Adrenal gland (tissue), 9 donors: ENCODE measurements at regions not wholly inside any gene's neighbourhood (a gene's known extent, or its start where the extent isn't known, plus 50 kb on each side); places are given as distances from the start of the nearest gene placed in this dataset.
A peak's percentile ranks its signal among the peaks of the same experiment; 100 is the strongest.

Experiments used
- DNase-seq, 7 donors: peaks; one replicate each; pipeline ENCODE4 v3.0.0-alpha.2; 2019 to 2020
- H3K27ac ChIP-seq, 5 donors: fragments of 200-600 bp; sonication (generic) in 4 of 5; 1 replicate in 3 of 5; 2 replicates in 2 of 5; pipeline versions ENCODE4 v1.5.1 to v1.8.0; 2016 to 2020; ENCODE audit warnings: mild to moderate bottlenecking in 1 of 5
- H3K27me3 ChIP-seq: fragments of 200-600 bp; 2 replicates; pipeline ENCODE4 v1.8.0; 2021
- H3K36me3 ChIP-seq, 2 donors: fragments of 200-600 bp; replicated peaks in 1 of 2; 1 replicate in 1 of 2; 2 replicates in 1 of 2; pipeline versions ENCODE4 v1.5.1 to v1.8.0; 2018 to 2022
- H3K4me1 ChIP-seq, 2 donors: fragments of 200-600 bp; replicated peaks in 1 of 2; 1 replicate in 1 of 2; 2 replicates in 1 of 2; pipeline versions ENCODE4 v1.5.1 to v1.8.0; 2018 to 2021
- H3K4me3 ChIP-seq, 4 donors: fragments of 200-600 bp; sonication (generic) in 3 of 4; one replicate each; pipeline ENCODE4 v1.5.1; 2016 to 2018
- H3K9me3 ChIP-seq, 3 donors: fragments of 200-600 bp; sonication (generic) in 1 of 3; replicated peaks in 1 of 3; 1 replicate in 2 of 3; 2 replicates in 1 of 3; pipeline versions ENCODE4 v1.5.1 to v1.8.0; 2016 to 2021
- CTCF ChIP-seq, 6 experiments: fragments of 450-650 bp in 4 of 6; fragments of 200-600 bp in 2 of 6; sonication (generic) in 1 of 6; IDR thresholded peaks; 1 replicate in 5 of 6; 2 replicates in 1 of 6; pipeline versions ENCODE4 v1.5.1 to v1.8.0; 2016 to 2021; ENCODE audit warnings: antibody characterized with exemption in 6 of 6, mild to moderate bottlenecking in 2 of 6, moderate library complexity in 1 of 6
- POLR2A ChIP-seq, 2 donors: fragments of 450-650 bp; IDR thresholded peaks; one replicate each; pipeline ENCODE4 v1.6.1; 2017; ENCODE audit warnings: antibody characterized with exemption in 2 of 2, mild to moderate bottlenecking in 2 of 2, moderate library complexity in 1 of 2
- WGBS, 4 donors: extraction: QIAGEN DNeasy Blood & Tissue Kit in 2 of 4; methylation state at CpG; one replicate each; pipeline versions ENCODE4 v1.1.5 to v1.1.7; 2013 to 2017; 5-methylcytosine and 5-hydroxymethylcytosine counted together
- intact Hi-C, 2 donors: fragments of 100-400 bp; cut with DNase I; formaldehyde crosslinking; loops; one replicate each; pipeline versions ENCODE4 v1.14.1 to v1.15.0; 2022 to 2023
- donor health status: healthy with polysubstance abuse.
- donor health status: Bipolar disorder and iron deficiency.
- donor health status: DM: yes; HTN: yes; CAD: no.
- donor health status: DM: no; HTN: no; CAD: no.
- donor health status: DM: no; HTN: no; CAD: no.

GRCh38 chr10:91033324-91033950 lies 112.5 kb upstream of the ANKRD1 start:
- peak overlapping the region in 1 of 5 donors; percentile 59 for H3K27ac ChIP-seq
- no peaks in the 10 kb centered on the region for H3K27me3 ChIP-seq
- DNase-seq = no peak
- 78 to 90% (median 82%) methylated on average over 6 of the region's 6 CpGs for WGBS, 4 donors
- no peaks in the 10 kb centered on the region for H3K36me3 ChIP-seq
- TF ChIP-seq CTCF (IDR thresholded peaks at IDR 0.05) (no peak), POLR2A (IDR thresholded peaks at IDR 0.05) (no peak)
- intact Hi-C loops = no loop called here
- H3K4me1 ChIP-seq = peaks cover 0 to 19% of the 10 kb centered on the region in 2 donors
- H3K4me3 ChIP-seq = no peak overlapping the region
- H3K9me3 ChIP-seq = no peaks in the 10 kb centered on the region

GRCh38 chr10:91034042-91034441 lies 113.2 kb upstream of the ANKRD1 start:
- no peak overlapping the region for H3K4me3 ChIP-seq
- intact Hi-C loops = no loop called here
- no peaks in the 10 kb centered on the region for H3K9me3 ChIP-seq
- H3K27ac ChIP-seq = peak overlapping the region in 2 of 5 donors; percentile 43 to 45
- 59 to 81% (median 68%) methylated on average over 3 of the region's 3 CpGs for WGBS, 4 donors
- no peaks in the 10 kb centered on the region for H3K27me3 ChIP-seq
- TF ChIP-seq POLR2A (IDR thresholded peaks at IDR 0.05) (no peak), CTCF (IDR thresholded peaks at IDR 0.05) (no peak)
- no peaks in the 10 kb centered on the region for H3K36me3 ChIP-seq
- no peak for DNase-seq
- H3K4me1 ChIP-seq = peaks cover 0 to 19% of the 10 kb centered on the region in 2 donors

- Histone ChIP-seq H3K36me3 (no peaks in the 10 kb centered on the region), H3K4me1 (peaks cover 0 to 19% of the 10 kb centered on the region in 2 donors), H3K4me3 (no peak overlapping the region), H3K27ac (peak overlapping the region in 2 of 5 donors; percentile 43 to 45), H3K27me3 (no peaks in the 10 kb centered on the region), H3K9me3 (no peaks in the 10 kb centered on the region)
- 42 to 52% (median 47%) methylated on average over 9 of the region's 9 CpGs for WGBS, 4 donors
- no peak for TF ChIP-seq CTCF (IDR thresholded peaks at IDR 0.05)
- TF ChIP-seq POLR2A (IDR thresholded peaks at IDR 0.05) = no peak
- DNase-seq = peak; percentile 50 to 82 (median 72)
- intact Hi-C loops = no loop called here
These were observed 113.7 kb upstream of the ANKRD1 start for GRCh38 chr10:91034494-91035159.

GRCh38 chr10:91035650-91036292 lies 114.9 kb upstream of the ANKRD1 start:
- intact Hi-C loops = no loop called here
- Histone ChIP-seq H3K4me1 (peaks cover 0 to 19% of the 10 kb centered on the region in 2 donors), H3K27me3 (no peaks in the 10 kb centered on the region), H3K27ac (no peak overlapping the region), H3K36me3 (no peaks in the 10 kb centered on the region), H3K4me3 (no peak overlapping the region), H3K9me3 (no peaks in the 10 kb centered on the region)
- no peak for DNase-seq
- TF ChIP-seq POLR2A (IDR thresholded peaks at IDR 0.05) = no peak
- TF ChIP-seq CTCF (IDR thresholded peaks at IDR 0.05) = no peak
- WGBS, 4 donors = 85 to 93% (median 89%) methylated on average over 6 to 8 of the region's 8 CpGs
